Fibroblast of mammary gland (primary cell): ENCODE measurements at regions not wholly inside any gene's neighbourhood (a gene's known extent, or its start where the extent isn't known, plus 50 kb on each side); places are given as distances from the start of the nearest gene placed in this dataset.

Source experiments
- DNase-seq: peaks from one replicate; pipeline ENCODE4 v3.0.0-alpha.2; 2010; ENCODE audit warnings: low read depth
- H3K4me3 ChIP-seq: 2 replicates; pipeline ENCODE4 v1.5.1; 2011; ENCODE audit warnings: low read depth, mild to moderate bottlenecking, low read length, moderate library complexity; ENCODE audit not compliant: control insufficient read depth
- CTCF ChIP-seq: conservative IDR thresholded peaks from 2 replicates; pipeline ENCODE4 v1.5.1; 2011; ENCODE audit warnings: low read depth, low read length, inconsistent platforms; ENCODE audit not compliant: control insufficient read depth, insufficient read depth

- no peak for TF ChIP-seq CTCF
Observed at GRCh38 chr1:185562461-185563359, 171.5 kb upstream of the HMCN1 start.

GRCh38 chr1:185561629-185562028, 172.6 kb upstream of the HMCN1 start:
- no peak for DNase-seq
- no peak overlapping the region for H3K4me3 ChIP-seq
- TF ChIP-seq CTCF, result no peak

More at GRCh38 chr1:185562461-185563359, 171.5 kb upstream of the HMCN1 start:
- H3K4me3 ChIP-seq, result no peak overlapping the region
- DNase-seq, result no peak

GRCh38 chr1:185560760-185561159, 173.4 kb upstream of the HMCN1 start:
- H3K4me3 ChIP-seq, result no peak overlapping the region
- TF ChIP-seq CTCF, result no peak
- DNase-seq, result no peak

GRCh38 chr1:185559684-185560331, 174.4 kb upstream of the HMCN1 start:
- peak; percentile 58 for DNase-seq
- peak; percentile 54 for TF ChIP-seq CTCF
- no peak overlapping the region for H3K4me3 ChIP-seq

GRCh38 chr1:185559151-185559550, 175.0 kb upstream of the HMCN1 start:
- no peak for TF ChIP-seq CTCF
- no peak overlapping the region for H3K4me3 ChIP-seq
- DNase-seq, result no peak

GRCh38 chr1:185556561-185556960, 177.6 kb upstream of the HMCN1 start:
- DNase-seq, result peak; percentile 2
- TF ChIP-seq CTCF, result no peak
- H3K4me3 ChIP-seq, result no peak overlapping the region

- H3K4me3 ChIP-seq, result no peak overlapping the region
- TF ChIP-seq CTCF, result no peak
- DNase-seq, result no peak
Observed at GRCh38 chr1:185555743-185556142, 178.4 kb upstream of the HMCN1 start.
